ENCODE measurements at regions not wholly inside any gene's neighbourhood (a gene's known extent, or its start where the extent isn't known, plus 50 kb on each side); places are given as distances from the start of the nearest gene placed in this dataset.

GRCh38 chr6:167476844-167477595, 152.1 kb downstream of the TTLL2 start:
- TF ChIP-seq REST (tag by site-specific recombination; IDR thresholded peaks at IDR 0.05) (no peak), YY1 (tag by site-specific recombination; IDR thresholded peaks at IDR 0.05) (no peak), BCL11B (tag by site-specific recombination; IDR thresholded peaks at IDR 0.05; ENCODE audit: low read depth) (no peak), CTCF (tag by site-specific recombination; IDR thresholded peaks at IDR 0.05) (no peak), ZNF274 (IDR thresholded peaks at IDR 0.05; ENCODE audit: low read length) (no peak), ZNF274 (tag by site-specific recombination; IDR thresholded peaks at IDR 0.05; ENCODE audit: borderline replicate concordance) (no peak), ZNF558 (tag by site-specific recombination; IDR thresholded peaks at IDR 0.05) (no peak), ZNF324 (tag by site-specific recombination; IDR thresholded peaks at IDR 0.05) (no peak)

Measured in HEK293 (cell line).